Islet of Langerhans (tissue), 1 donor: ENCODE measurements at regions not wholly inside any gene's neighbourhood (a gene's known extent, or its start where the extent isn't known, plus 50 kb on each side); places are given as distances from the start of the nearest gene placed in this dataset.

ENCODE experiments used
- FAIRE-seq: peaks from one replicate; lab custom pipeline; 2011; peaks lifted over from hg19 to GRCh38; lab: Jason Lieb, UNC

DNA sequence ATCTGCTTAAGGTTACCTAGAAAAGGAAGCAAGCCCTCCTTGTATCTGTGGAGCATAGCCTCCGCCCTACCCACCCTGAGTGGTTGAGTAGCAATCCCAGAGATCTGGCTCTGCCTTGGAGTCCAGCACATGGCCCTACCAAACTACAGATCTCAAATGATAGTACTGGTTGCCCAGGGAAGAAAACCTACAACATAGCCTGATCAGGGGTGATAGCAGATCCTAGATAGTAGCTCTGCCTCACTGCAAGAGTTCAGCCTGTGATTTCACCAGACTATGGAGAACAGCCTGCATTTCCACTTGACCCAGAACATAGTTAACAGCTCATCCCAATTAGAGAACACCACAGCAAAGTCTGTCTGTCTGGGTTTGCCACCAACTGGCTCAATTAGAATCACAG lies 279.5 kb downstream of the ETNK1 start:
- no peak for FAIRE-seq

DNA sequence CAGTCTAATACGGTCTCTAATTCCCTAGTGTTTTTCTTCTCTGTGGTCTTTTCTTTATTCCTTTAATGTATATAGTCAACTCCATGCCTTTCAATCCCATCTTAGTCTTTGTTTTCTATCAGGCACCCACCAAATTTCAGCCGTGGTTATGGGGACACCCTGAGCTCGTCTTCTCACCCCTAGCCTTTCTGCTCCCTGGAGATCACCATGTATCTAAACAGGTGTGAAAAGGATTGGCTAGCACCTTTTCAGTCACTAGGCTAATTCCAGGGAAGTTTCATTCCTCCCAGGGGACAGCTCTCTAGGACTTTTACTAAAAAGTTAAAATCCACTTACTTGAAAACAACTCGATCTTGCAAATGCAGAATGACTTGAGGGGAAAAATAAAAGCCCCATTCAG lies 291.3 kb downstream of the ETNK1 start:
- FAIRE-seq = no peak

DNA sequence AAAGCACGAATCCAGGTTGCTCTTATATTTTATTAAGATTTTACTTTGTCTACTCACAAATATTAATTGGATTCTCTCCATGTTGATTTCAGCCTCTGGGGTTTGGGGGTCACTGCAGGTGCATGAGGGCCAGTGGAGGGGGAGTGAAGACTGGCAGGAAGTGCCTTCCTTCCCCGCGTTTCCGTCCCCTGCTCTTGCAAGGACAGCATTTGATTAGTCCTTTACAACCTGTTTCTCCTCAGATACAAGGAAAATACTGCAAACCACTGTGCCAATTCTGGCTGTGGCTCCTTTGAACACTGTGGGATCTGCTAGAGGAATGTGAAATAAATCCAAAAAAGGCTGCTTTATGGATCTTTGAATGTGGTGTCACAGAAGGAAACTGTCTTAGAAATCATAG lies 291.8 kb downstream of the ETNK1 start:
- FAIRE-seq = no peak

DNA sequence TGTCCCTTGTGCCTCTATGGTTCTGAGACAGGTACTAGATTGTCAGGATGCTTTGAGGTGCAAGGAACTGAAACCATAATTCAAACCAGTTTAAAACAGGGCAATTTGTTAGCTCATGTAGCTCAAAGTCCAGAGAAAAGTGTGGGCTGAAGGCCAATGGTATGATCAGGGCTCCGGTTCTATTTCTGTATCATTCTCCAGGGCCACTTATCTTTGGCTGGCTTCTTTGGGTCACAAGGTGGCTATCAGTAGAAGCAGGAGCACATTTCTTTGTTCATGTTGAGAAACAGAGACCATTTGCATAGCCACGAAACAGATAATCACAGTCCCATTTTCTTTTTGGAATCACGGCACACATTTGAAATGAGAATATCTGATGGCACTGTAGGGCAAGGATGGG lies 294.9 kb downstream of the ETNK1 start:
- FAIRE-seq = no peak

DNA sequence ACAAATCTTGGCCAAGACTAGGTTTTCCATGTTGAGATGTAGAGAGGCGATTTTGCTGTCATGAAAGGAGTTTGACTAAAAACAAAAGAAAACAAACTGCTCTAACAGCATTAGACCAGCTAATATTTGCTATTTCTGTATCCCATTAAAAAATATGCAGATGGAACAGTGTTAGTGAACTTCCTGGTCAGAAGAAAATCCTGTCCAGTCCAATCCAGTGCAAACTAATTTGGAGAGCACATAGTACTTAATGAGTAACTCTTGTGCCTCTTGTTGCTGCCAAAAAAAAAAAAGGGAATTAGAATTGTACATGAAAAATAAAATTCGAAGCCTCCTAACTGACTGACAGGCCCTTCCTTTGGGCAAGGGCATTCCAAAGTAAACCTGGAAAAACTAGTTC lies 298.8 kb downstream of the ETNK1 start:
- FAIRE-seq = no peak

DNA sequence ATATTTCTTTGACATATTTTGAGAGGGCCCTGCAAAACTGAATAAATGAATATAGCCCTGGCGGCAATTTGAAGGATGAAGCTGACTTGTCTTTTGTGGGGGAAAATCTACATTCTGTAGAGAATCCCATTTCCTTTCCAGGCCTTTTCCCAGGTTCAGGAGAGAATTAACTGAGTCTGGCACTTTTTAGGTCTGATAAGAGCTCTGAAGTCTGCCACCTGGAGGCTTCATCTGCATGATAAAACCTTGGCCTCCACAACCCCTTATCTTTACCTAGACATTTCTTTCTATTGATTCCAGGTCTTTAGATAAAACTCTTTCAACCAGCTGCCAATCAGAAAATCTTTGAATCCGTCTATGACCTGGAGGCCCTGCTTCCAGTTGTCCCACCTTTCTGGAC lies 299.4 kb downstream of the ETNK1 start:
- no peak for FAIRE-seq

DNA sequence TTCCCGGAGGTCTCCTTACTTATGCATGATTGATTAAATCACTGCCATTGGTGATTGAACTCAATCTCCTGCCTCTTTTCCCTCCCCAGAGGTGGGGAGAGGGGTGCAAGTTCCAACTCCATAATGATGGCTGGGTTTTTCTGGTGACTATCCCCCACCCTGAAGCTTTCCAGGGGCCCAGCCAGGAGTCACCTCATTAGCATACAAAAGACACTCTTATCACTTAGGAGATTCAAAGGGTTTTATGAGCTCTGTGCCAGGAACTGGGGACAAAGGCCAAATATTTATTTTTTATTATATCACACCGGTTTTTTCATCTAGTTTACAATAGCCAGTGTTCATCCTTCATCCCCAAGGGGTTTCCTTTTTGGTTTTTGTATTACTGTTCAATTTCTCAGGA lies 300.7 kb downstream of the ETNK1 start:
- FAIRE-seq = no peak

DNA sequence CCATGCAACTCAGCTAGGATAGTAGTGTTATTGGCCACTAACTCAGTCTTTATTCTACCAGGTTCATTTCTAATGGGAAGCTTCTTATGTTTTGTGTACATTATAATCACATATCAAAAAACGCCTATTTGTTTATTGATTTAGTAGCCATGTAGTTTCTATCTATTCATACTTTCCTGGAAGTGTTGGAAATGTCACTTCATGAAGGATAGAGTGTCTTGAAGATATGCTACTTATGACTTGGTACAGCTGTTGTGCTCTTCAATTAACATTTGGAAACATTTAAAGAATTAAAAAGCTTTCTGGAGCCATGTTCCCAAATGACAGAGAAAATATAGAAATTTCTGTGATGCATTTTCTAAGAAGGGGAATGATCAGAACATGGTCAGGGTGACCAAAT lies 307.5 kb downstream of the ETNK1 start:
- no peak for FAIRE-seq

DNA sequence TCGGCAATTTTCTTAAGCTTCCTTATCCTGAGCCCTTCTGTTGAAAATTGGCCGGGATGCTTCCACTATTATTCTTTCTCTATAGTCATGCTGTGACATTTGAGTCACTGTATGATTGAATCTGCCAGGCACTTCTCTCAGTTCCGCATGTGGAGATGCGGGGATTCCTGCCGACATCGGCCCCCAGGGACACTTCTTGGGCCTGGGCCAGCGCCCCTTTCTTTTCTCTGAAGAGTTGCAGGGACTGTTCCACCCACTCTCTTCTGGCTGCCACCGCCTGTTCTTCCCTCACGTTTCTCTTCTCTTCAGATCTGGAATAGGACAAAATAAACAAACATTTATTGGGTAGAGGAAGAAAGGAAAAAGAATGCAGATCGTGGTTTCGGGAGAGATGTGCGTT lies 310.1 kb downstream of the ETNK1 start:
- FAIRE-seq = no peak

DNA sequence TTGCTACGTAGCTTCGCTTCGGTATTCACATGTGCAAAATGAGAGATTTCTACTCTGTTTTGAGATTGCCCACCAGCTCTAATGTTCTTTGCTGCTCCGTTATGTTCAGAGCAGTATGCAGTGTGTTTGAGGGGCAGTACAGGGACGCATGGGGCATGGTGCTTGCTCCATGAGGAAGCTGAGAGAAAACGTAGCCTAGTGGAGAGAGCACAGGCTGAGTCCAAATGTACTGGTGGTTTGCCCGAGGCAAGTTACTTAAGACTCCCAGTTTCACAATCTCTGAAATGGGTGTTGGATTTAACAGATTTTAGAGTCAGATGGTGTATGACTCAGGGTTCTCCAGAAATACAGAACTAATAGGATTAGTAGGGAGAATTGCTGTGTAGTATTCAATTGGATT lies 310.5 kb downstream of the ETNK1 start:
- no peak for FAIRE-seq

DNA sequence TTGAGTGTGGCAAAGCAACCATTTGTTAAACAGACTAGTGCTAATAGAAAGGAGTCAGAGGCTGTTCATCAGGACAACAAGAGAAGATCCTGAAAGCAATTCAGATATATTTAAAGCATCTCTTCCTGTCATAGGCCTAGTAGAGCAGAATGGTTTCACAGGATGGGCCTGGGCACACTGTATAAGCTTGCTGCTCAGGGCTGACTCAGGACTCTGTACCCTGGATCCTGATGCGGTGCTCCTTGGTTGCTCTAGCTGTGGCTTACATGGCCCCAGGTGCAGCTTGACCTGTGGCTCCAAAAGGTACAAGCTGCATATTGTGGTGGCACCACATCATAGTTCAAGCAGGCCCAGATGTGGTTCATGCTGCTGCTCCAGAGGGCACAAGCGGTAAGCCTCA lies 313.4 kb downstream of the ETNK1 start:
- no peak for FAIRE-seq

DNA sequence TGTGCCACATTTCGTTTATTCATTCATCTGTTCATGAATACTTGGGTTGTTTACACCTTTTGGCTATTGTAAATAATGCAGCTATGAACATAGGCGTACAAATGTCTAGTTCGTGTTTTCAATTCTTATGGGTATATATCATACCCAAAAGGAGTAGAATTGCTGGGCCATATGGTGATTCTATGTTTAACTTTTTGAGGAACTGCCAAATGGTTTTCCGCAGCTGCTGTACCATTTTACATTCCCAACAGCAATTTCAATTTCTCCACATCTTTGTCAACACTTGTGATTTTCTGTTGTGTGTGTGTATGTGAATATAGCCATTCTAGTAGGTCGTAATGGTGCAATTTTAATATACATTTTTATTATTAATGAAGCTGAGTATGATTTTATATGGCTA lies 326.2 kb downstream of the ETNK1 start:
- no peak for FAIRE-seq

DNA sequence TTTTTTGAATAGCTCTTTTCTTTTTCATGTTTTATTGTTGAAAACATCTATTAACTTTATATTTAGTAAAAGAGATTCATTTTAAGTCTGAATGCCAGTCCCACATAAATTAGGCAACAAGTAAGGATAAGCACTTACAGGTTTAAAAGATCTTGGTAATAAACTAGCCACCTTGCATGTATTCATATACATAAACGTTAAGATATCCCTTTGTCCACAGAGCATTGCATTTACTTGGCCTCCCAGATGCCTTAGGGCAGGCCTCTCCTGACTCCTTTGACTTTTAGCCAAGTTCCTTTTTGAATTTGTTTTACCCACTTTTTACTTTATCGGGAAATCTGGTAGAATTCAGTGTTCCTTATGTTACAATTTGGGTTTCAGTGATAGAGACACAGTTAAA lies 331.7 kb downstream of the ETNK1 start:
- FAIRE-seq = no peak

DNA sequence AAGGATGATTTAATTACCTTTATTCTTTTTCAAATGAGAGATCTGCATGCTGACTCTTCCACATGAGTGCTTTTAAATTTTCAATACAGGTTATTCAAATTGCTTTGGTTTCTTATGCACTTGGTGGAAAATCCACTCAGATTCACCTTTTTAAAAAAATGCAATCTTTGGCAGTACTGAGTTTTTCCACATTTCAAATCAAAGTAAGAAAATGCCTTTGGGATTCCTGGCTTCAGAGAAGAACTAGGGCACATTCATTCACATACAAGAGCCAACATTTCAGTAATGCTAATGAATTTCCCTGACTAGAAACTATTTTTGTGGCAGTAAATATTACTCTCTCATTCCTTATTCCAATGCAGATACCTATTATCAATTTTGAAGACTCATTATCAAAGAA lies 342.2 kb downstream of the ETNK1 start:
- no peak for FAIRE-seq

DNA sequence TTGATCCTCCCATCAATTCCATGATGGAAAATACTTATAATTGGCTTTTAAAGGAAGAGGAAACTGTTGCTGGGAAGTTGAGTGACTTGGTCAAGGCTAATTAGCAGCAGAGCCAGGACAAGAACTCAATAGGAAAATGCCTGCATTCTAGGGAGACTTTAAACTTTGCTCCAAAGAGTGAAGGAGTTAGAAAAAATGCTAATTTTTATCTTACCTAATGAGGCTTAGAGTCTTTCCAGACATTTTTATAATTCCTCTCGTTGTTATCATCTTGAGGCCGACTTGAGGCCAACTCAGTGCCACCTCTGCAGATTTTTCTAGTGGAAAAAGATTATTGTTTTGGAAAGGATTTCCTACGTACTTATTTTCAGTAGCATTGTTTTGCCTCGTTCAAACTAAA lies 344.6 kb downstream of the ETNK1 start:
- FAIRE-seq = no peak

DNA sequence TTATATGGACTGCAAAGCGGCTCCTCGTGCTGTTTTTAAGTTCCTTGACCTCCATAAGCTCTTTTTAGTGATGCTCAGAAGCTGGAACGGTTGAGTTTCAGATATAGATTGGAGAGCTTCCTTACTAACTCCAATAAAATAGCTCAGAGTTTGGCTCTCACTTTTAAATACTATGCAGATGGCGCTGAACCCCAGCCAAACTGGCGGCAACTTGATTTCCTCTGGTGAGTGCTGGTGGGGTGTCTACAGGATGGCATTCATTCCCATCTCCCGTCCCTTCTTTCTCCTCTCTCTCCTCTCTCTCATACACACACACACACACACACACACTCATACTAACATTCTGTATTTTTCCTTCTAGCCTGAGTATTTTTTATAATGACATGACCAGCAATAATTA lies 346.3 kb downstream of the ETNK1 start:
- no peak for FAIRE-seq

DNA sequence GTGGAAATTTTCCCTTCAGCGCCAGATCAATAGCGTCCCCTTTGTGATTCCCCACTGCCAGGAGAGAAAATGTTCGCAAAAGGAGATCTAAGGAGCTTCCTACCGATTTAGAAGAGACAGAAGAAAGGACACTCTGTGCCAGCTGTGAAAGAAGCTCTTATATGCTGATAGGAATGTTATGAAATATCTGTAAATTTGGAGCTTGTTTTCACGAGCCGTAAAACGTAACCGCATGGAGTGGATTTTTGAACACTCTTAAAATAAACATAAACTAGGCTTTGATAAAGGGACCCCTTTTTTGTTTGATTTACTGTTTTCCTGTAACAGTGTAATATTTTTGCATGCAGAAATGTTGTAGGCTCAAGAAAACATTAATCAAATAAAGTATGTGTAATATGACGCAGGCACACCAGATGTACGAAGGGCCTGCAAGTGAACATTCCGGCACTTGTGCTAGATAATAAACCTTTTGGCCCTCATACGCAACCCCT lies 346.8 kb downstream of the ETNK1 start:
- no peak for FAIRE-seq

DNA sequence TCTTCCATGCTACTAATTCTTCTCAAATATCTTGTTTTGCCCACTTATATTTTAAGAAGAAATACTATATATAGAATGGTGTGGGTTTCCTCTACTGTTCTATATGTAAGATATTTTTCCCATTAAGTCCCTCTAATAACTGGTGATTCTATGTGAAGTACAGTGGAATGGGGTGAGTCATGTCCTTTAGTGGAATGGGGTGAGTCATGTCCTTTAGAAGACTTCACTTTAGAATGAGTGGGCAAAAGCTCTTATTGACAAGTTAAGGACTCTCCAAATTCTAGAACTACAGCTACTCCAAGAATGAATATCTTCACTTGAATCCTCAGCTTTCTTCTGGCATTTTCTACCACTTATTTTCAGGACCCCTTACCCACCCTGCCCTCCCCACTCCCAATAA lies 349.9 kb downstream of the ETNK1 start:
- no peak for FAIRE-seq

DNA sequence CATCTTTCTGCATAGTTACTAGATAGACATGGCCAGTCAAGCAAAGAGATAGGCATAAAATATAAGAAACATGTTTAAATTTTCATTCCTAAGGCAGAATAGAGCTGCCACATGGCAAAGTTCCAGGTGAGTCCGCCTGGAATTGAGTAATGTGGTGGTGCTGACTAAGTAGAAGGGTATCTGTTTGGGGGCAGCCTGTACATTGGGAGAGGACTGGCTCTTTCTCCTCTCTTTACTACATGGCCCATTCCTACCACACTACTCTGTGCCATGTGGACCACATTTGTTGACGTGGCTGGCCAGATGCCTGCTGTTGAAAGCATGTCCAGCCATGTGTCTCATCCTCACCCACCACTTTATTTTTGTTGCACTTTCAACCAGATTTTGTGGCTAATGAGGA lies 354.0 kb downstream of the ETNK1 start:
- no peak for FAIRE-seq

DNA sequence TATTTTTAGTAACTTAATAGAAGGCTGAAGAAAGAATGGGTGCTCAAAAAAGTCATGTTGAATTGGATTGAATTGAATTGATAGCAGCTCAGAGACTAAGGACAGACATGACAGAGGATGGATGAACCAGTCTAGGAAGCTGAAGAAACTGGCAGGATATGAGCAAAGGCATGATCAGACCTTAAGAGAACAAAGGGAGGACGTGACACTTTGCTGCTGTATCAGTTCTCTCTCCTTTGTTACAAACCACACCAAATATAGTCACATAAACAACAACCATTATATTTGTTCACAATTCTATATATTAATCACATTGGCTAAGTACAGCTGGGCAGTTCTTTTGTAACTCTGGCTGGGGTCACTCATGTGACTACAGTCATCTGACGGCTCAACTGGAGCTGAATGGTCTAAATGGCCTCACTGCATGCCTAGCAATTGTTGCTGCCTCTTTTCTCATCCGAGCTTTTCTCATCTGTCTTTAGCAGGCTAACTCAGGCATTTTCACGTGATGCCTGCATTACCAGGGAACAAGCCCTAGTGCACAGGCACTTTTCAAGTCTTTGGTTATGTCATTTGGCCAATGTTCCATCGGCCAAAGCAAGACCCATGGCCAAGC lies 355.0 kb downstream of the ETNK1 start:
- no peak for FAIRE-seq

DNA sequence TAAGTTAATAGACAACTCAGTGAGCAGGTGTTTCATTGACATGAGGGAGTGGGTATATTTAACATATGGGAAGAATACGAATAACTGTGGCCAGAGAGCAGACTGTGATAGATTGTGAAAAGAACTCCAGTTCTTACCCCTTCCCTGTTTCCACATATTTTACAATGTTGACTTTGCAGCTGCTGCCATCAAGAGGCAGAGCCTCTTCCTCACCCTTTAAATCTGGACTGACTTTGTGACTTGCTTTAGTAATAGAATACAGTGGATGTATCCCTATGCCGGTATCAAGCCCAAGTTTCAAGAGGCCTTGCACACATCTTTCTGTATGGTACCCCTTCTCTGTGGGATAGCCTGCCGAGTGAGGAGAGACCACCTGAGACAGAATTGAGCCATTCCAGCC lies 356.7 kb downstream of the ETNK1 start:
- FAIRE-seq = no peak

DNA sequence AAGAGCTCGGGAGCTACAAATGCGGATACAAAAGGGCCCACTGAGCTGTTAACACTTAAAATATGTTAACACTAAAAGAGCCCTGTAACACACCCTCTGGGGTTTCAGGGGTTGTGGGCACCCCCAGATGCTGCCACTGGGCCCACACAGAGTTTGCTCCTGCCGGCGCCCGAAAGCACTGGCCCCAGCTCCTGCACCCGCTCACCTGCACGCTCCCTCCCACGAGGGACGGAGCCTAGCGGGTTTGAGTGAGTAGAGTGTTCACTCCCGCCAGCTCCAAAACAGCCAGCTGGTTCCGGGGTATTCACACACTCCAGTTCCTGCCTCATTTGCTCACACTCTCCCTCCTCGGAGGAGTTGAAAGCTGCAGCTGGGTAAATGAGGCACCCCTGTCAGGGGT lies 357.7 kb downstream of the ETNK1 start:
- FAIRE-seq = no peak

DNA sequence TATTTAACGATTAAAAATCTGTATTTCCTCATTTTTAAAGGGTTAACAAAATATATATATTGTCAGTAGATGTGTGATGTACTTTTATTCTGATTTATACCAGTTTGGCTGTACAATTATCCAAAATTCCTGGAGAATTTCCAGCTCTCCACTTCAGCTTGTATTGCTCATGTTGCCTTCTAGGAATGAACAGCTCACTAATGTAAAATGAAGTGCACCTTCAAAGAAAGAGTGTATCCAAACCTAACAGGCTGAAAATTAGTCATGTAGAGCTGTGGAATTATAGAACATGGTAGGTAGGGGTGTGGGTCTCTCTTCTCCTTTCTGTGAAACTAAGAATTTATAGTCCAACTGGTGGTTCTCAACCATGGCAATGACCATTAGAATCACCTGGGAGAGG lies 362.0 kb downstream of the ETNK1 start:
- no peak for FAIRE-seq

DNA sequence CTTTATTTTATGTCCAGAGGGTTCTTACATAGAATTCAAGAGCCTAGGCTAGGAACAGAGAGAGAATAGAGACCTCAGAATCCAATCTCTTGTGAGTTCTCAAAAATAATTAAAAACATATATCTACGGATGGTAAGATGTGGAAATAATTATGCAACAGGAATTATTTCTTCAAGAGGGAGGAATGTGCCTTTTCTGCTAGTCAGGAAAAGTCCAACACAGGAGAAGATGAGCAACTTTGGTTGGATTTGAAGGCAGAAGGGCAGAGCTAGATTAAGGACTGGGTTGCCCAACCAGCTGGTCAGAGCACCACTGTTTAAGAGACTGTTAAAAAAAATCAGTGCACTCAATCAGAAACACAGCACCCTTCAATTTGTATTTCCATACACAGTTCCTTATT lies 365.5 kb downstream of the ETNK1 start:
- no peak for FAIRE-seq

DNA sequence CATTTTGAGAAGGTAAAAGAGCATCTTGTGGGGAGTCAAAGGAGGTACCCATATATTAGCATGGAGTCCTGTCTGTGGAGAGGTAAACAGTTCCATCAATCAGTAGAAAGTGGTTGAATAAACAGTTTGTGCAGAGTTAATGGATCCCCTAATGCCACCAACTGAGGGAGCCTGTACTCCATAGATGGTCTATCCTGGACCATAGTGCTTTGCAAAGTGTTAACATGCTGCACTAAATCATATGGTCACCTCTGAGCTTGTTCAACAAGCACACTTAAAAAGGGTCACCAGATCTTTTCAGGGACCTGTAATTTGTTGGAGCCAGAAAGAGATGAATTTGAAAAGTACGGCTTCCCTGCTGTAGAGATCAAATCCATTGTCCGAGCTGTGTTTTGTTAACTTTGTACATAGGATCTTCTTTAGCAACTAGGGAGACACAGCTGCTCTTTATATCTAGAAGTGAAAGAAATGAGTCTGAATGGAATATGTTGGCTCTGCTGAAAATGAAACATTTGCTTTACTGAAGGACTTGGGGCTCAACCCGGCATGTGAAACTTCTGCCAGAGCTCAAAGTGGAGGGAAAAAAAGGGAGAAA lies 366.4 kb downstream of the ETNK1 start:
- no peak for FAIRE-seq
